Trophoblast cell (in vitro differentiated cells and primary cell): ENCODE measurements at regions not wholly inside any gene's neighbourhood (a gene's known extent, or its start where the extent isn't known, plus 50 kb on each side); places are given as distances from the start of the nearest gene placed in this dataset.
A peak's percentile ranks its signal among the peaks of the same experiment; 100 is the strongest.

Experiments
- DNase-seq, 2 donors: peaks; one replicate each; pipeline ENCODE4 v3.0.0-alpha.2; 2016
- H2AFZ ChIP-seq: 2 replicates; pipeline ENCODE4 v1.6.1; 2013; ENCODE audit warnings: low read length, moderate library complexity, mild to moderate bottlenecking; ENCODE audit not compliant: insufficient read depth, poor library complexity
- H2AK5ac ChIP-seq: 2 replicates; pipeline ENCODE4 v1.6.1; 2013; ENCODE audit warnings: mild to moderate bottlenecking, low read length
- H2BK120ac ChIP-seq: 2 replicates; pipeline ENCODE4 v1.6.1; 2013; ENCODE audit warnings: low read length, mild to moderate bottlenecking, moderate library complexity; ENCODE audit not compliant: insufficient read depth, poor library complexity
- H2BK12ac ChIP-seq: 2 replicates; pipeline ENCODE4 v1.6.1; 2013; ENCODE audit warnings: mild to moderate bottlenecking, low read length, moderate library complexity
- H2BK5ac ChIP-seq: 2 replicates; pipeline ENCODE4 v1.6.1; 2013; ENCODE audit warnings: low read length, low read depth, moderate library complexity, mild to moderate bottlenecking; ENCODE audit not compliant: poor library complexity
- H3K14ac ChIP-seq: 2 replicates; pipeline ENCODE4 v1.6.1; 2013; ENCODE audit warnings: mild to moderate bottlenecking, low read length
- H3K18ac ChIP-seq: 2 replicates; pipeline ENCODE4 v1.6.1; 2013; ENCODE audit warnings: mild to moderate bottlenecking, low read length
- H3K23ac ChIP-seq: 2 replicates; pipeline ENCODE4 v1.6.1; 2013; ENCODE audit warnings: low read length
- H3K27ac ChIP-seq: 2 replicates; pipeline ENCODE4 v1.5.1; 2013; ENCODE audit warnings: low read depth, mild to moderate bottlenecking, inconsistent platforms, low read length, moderate library complexity
- H3K27me3 ChIP-seq: 2 replicates; pipeline ENCODE4 v1.6.1; 2013; ENCODE audit warnings: inconsistent platforms, mild to moderate bottlenecking, low read length, moderate library complexity; ENCODE audit not compliant: insufficient read depth
- H3K36me3 ChIP-seq, 2 experiments: 1 replicate in 1 of 2; 2 replicates in 1 of 2; pipeline ENCODE4 v1.6.1; 2013; ENCODE audit warnings: low read length in 2 of 2, mild to moderate bottlenecking in 2 of 2, moderate library complexity in 1 of 2; ENCODE audit not compliant: insufficient read depth in 2 of 2, control insufficient read depth in 1 of 2
- H3K4ac ChIP-seq: 2 replicates; pipeline ENCODE4 v1.6.1; 2013; ENCODE audit warnings: low read depth, mild to moderate bottlenecking, low read length, moderate library complexity
- H3K4me1 ChIP-seq, 2 experiments: 1 replicate in 1 of 2; 2 replicates in 1 of 2; pipeline ENCODE4 v1.6.1; 2013; ENCODE audit warnings: low read length in 2 of 2, mild to moderate bottlenecking in 2 of 2, moderate library complexity in 1 of 2; ENCODE audit not compliant: insufficient read depth in 2 of 2, control insufficient read depth in 1 of 2
- H3K4me2 ChIP-seq: 2 replicates; pipeline ENCODE4 v1.6.1; 2013; ENCODE audit warnings: inconsistent platforms, mild to moderate bottlenecking, low read length, moderate library complexity
- H3K4me3 ChIP-seq: 2 replicates; pipeline ENCODE4 v1.5.1; 2013; ENCODE audit warnings: mild to moderate bottlenecking, low read depth, low read length, inconsistent platforms
- H3K79me1 ChIP-seq: one replicate; pipeline ENCODE4 v1.6.1; 2013; ENCODE audit warnings: low read length
- H3K79me2 ChIP-seq: 2 replicates; pipeline ENCODE4 v1.6.1; 2013; ENCODE audit warnings: low read length, mild to moderate bottlenecking; ENCODE audit not compliant: control insufficient read depth, insufficient read depth, poor library complexity
- H3K9ac ChIP-seq: 2 replicates; pipeline ENCODE4 v1.6.1; 2013; ENCODE audit warnings: mild to moderate bottlenecking, low read length
- H3K9me3 ChIP-seq: 2 replicates; pipeline ENCODE4 v1.6.1; 2013; ENCODE audit warnings: low read depth, mild to moderate bottlenecking, control low read depth, inconsistent platforms, low read length; ENCODE audit not compliant: insufficient read depth
- H4K12ac ChIP-seq: 2 replicates; pipeline ENCODE4 v1.6.1; 2013; ENCODE audit warnings: low read depth, mild to moderate bottlenecking, low read length, moderate library complexity
- H4K8ac ChIP-seq: 2 replicates; pipeline ENCODE4 v1.6.1; 2013; ENCODE audit warnings: low read depth, mild to moderate bottlenecking, low read length, moderate library complexity
- H4K91ac ChIP-seq: one replicate; pipeline ENCODE4 v1.6.1; 2013; ENCODE audit warnings: low read depth, mild to moderate bottlenecking, low read length, moderate library complexity
- WGBS: extraction: QIAGEN DNeasy Blood & Tissue Kit; methylation state at CpG from one replicate; pipeline ENCODE4 v1.1.7; 2013; ENCODE audit warnings: missing lambda C conversion rate; ENCODE audit not compliant: insufficient read length, insufficient coverage; ENCODE audit errors: extremely low coverage; 5-methylcytosine and 5-hydroxymethylcytosine counted together

GRCh38 chr10:4742217-4742616 lies 83.8 kb upstream of the AKR1E2 start:
- no peak for DNase-seq
- no peaks in the 10 kb centered on the region for H3K36me3 ChIP-seq
- H3K4me3 ChIP-seq = no peak overlapping the region
- H3K27ac ChIP-seq = no peak overlapping the region
- no peak overlapping the region for H2AFZ ChIP-seq
- H3K14ac ChIP-seq = no peak overlapping the region
- H3K27me3 ChIP-seq = no peaks in the 10 kb centered on the region
- no peak overlapping the region for H2BK5ac ChIP-seq
- H3K23ac ChIP-seq = no peak overlapping the region
- no peaks in the 10 kb centered on the region for H3K79me2 ChIP-seq
- no CpG with 5 or more reads among the region's 2 CpGs for WGBS
- no peak overlapping the region for H4K91ac ChIP-seq
- no peak overlapping the region for H4K8ac ChIP-seq
- no peak overlapping the region for H4K12ac ChIP-seq
- H3K4ac ChIP-seq = no peak overlapping the region
- no peak overlapping the region for H2BK120ac ChIP-seq
- H3K9ac ChIP-seq = no peak overlapping the region
- H3K4me1 ChIP-seq = no peaks in the 10 kb centered on the region
- no peak overlapping the region for H3K4me2 ChIP-seq
- no peak overlapping the region for H2AK5ac ChIP-seq
- no peaks in the 10 kb centered on the region for H3K9me3 ChIP-seq
- no peaks in the 10 kb centered on the region for H3K79me1 ChIP-seq
- no peak overlapping the region for H2BK12ac ChIP-seq
- no peak overlapping the region for H3K18ac ChIP-seq

DNA sequence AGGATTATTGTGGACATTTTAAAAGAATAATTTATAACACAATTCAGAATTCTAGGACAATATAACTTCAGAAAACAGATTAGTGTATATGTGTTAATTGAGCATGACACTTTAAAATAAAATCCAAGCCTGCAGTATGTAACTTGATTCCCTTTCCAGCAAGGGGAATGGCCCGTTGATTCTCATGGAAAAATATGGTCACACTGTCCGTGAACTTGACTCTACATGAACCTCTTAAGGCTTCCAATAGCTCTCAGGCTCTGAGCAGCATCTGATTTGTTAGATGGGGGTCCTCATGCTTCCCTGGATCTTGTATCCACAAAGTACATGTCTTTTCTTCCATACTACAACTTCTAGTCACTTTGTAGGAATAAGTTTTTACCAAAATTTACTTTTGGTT lies 85.5 kb upstream of the AKR1E2 start:
- Histone ChIP-seq H3K79me2 (no peaks in the 10 kb centered on the region), H2AFZ (no peak overlapping the region), H3K4me3 (no peak overlapping the region), H2BK5ac (no peak overlapping the region), H3K23ac (no peak overlapping the region), H4K8ac (no peak overlapping the region), H3K9me3 (no peaks in the 10 kb centered on the region), H2AK5ac (no peak overlapping the region), H3K79me1 (no peaks in the 10 kb centered on the region), H3K4me1 (no peaks in the 10 kb centered on the region), H2BK120ac (no peak overlapping the region), H3K4me2 (no peak overlapping the region), H2BK12ac (no peak overlapping the region), H3K4ac (no peak overlapping the region), H3K18ac (no peak overlapping the region), H3K14ac (no peak overlapping the region), H4K12ac (no peak overlapping the region), H3K27ac (no peak overlapping the region), H3K27me3 (no peaks in the 10 kb centered on the region), H3K36me3 (no peaks in the 10 kb centered on the region), H4K91ac (no peak overlapping the region), H3K9ac (no peak overlapping the region)
- WGBS = no CpG with 5 or more reads among the region's 2 CpGs
- DNase-seq = no peak

- H2BK12ac ChIP-seq = no peak overlapping the region
- H3K4ac ChIP-seq = no peak overlapping the region
- WGBS = no CpG with 5 or more reads among the region's 5 CpGs
- peaks cover 2% of the 10 kb centered on the region for H3K79me1 ChIP-seq
- H3K36me3 ChIP-seq = no peaks in the 10 kb centered on the region
- no peak overlapping the region for H4K12ac ChIP-seq
- H3K18ac ChIP-seq = no peak overlapping the region
- no peak overlapping the region for H3K23ac ChIP-seq
- no peak overlapping the region for H2AK5ac ChIP-seq
- no peaks in the 10 kb centered on the region for H3K27me3 ChIP-seq
- no peak overlapping the region for H3K27ac ChIP-seq
- no peak for DNase-seq
- no peak overlapping the region for H3K4me3 ChIP-seq
- peaks cover 6 to 7% of the 10 kb centered on the region in 2 experiments for H3K4me1 ChIP-seq
- H3K79me2 ChIP-seq = no peaks in the 10 kb centered on the region
- no peak overlapping the region for H4K91ac ChIP-seq
- H3K9ac ChIP-seq = no peak overlapping the region
- H3K9me3 ChIP-seq = peaks cover 2% of the 10 kb centered on the region
- H3K4me2 ChIP-seq = no peak overlapping the region
- no peak overlapping the region for H2AFZ ChIP-seq
- no peak overlapping the region for H2BK120ac ChIP-seq
- no peak overlapping the region for H4K8ac ChIP-seq
- H2BK5ac ChIP-seq = no peak overlapping the region
- H3K14ac ChIP-seq = no peak overlapping the region
These were observed 89.4 kb upstream of the AKR1E2 start for GRCh38 chr10:4736608-4737007.

DNA sequence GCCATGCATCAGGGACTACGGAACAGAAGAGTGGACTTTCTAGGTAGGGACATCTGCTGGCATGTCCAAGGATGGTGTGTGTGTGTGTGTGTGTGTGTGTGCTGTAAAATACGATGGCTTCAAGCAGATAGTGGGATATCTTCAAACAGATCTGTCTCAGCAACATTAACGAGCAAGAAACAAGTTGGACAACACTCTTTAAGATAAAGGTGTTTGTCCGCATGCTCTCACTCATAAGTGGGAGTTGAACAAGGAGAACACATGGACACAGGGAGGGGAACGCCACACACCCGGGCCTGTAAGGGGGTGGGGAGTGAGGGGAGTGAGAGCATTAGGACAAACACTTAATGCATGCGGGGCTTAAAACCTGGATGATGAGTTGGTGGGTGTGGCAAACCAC lies 89.8 kb upstream of the AKR1E2 start:
- Histone ChIP-seq H4K8ac (no peak overlapping the region), H2AK5ac (no peak overlapping the region), H3K9me3 (peaks cover 2% of the 10 kb centered on the region), H3K14ac (no peak overlapping the region), H3K27ac (no peak overlapping the region), H2BK12ac (no peak overlapping the region), H3K4me2 (no peak overlapping the region), H2BK5ac (no peak overlapping the region), H3K9ac (no peak overlapping the region), H3K4ac (no peak overlapping the region), H4K91ac (no peak overlapping the region), H3K23ac (no peak overlapping the region), H3K18ac (no peak overlapping the region), H3K4me3 (no peak overlapping the region), H4K12ac (no peak overlapping the region), H3K27me3 (no peaks in the 10 kb centered on the region), H3K79me1 (peaks cover 2% of the 10 kb centered on the region), H2AFZ (no peak overlapping the region), H3K36me3 (no peaks in the 10 kb centered on the region), H3K4me1 (peaks cover 6 to 7% of the 10 kb centered on the region in 2 experiments), H3K79me2 (no peaks in the 10 kb centered on the region), H2BK120ac (no peak overlapping the region)
- no CpG with 5 or more reads among the region's 7 CpGs for WGBS
- DNase-seq = peak; percentile 17 to 61
